ENCODE measurements at regions not wholly inside any gene's neighbourhood (a gene's known extent, or its start where the extent isn't known, plus 50 kb on each side); places are given as distances from the start of the nearest gene placed in this dataset.

- intact Hi-C loops (cut with micrococcal nuclease): no loop called here
Measured at GRCh38 chr14:82180139-82180538, 646.5 kb upstream of the SEL1L start.

GRCh38 chr14:82182646-82183045 lies 649.0 kb upstream of the SEL1L start:
- Mint-ChIP-seq H3K36me3 (ENCODE audit: insufficient read depth, unreplicated experiment) (no peaks in the 10 kb centered on the region), H3K27me3 (ENCODE audit: insufficient read depth, unreplicated experiment) (no peaks in the 10 kb centered on the region), H3K4me3 (ENCODE audit: unreplicated experiment) (no peak overlapping the region), H3K9me3 (ENCODE audit: unreplicated experiment) (peaks cover 17% of the 10 kb centered on the region), H3K27ac (ENCODE audit: low read depth, unreplicated experiment) (no peak overlapping the region), H3K4me1 (ENCODE audit: insufficient read depth, unreplicated experiment) (no peaks in the 10 kb centered on the region)
- intact Hi-C loops (cut with micrococcal nuclease): no loop called here
- BruUV-seq (replicated peaks): no TSS peak
- ChIA-PET POLR2A (no interaction called here), CTCF (no interaction called here)
- TF ChIP-seq CTCF (IDR thresholded peaks at IDR 0.05; ENCODE audit: unreplicated experiment): no peak
- DNase-seq (ENCODE audit: unreplicated experiment): no peak

More at GRCh38 chr14:82180139-82180538, 646.5 kb upstream of the SEL1L start:
- ChIA-PET CTCF (interaction anchor here (0.6 kb wide), 1 partner anchor 585 kb away, joined by 3 read pairs; no protein-coding TSS in a partner anchor), POLR2A (no interaction called here)
- Mint-ChIP-seq H3K27me3 (ENCODE audit: insufficient read depth, unreplicated experiment) (no peaks in the 10 kb centered on the region), H3K4me3 (ENCODE audit: unreplicated experiment) (no peak overlapping the region), H3K9me3 (ENCODE audit: unreplicated experiment) (peaks cover 17% of the 10 kb centered on the region), H3K4me1 (ENCODE audit: insufficient read depth, unreplicated experiment) (no peaks in the 10 kb centered on the region), H3K27ac (ENCODE audit: low read depth, unreplicated experiment) (no peak overlapping the region), H3K36me3 (ENCODE audit: insufficient read depth, unreplicated experiment) (no peaks in the 10 kb centered on the region)
- no peak for DNase-seq (ENCODE audit: unreplicated experiment)
- no TSS peak for BruUV-seq (replicated peaks)
- no peak for TF ChIP-seq CTCF (IDR thresholded peaks at IDR 0.05; ENCODE audit: unreplicated experiment)

- Mint-ChIP-seq H3K27ac (ENCODE audit: low read depth, unreplicated experiment) (no peak overlapping the region), H3K4me1 (ENCODE audit: insufficient read depth, unreplicated experiment) (no peaks in the 10 kb centered on the region), H3K36me3 (ENCODE audit: insufficient read depth, unreplicated experiment) (peaks cover 10% of the 10 kb centered on the region), H3K27me3 (ENCODE audit: insufficient read depth, unreplicated experiment) (no peaks in the 10 kb centered on the region), H3K9me3 (ENCODE audit: unreplicated experiment) (peaks cover 18% of the 10 kb centered on the region), H3K4me3 (ENCODE audit: unreplicated experiment) (no peak overlapping the region)
- CTCF ChIA-PET: interaction anchor here (1.1 kb wide), 1 partner anchor 201 kb away, joined by 3 read pairs; no protein-coding TSS in a partner anchor
- BruUV-seq (replicated peaks): no TSS peak
- DNase-seq (ENCODE audit: unreplicated experiment): no peak
- TF ChIP-seq CTCF (IDR thresholded peaks at IDR 0.05; ENCODE audit: unreplicated experiment): no peak
- POLR2A ChIA-PET: interaction anchor here (1.4 kb wide), 1 partner anchor 12 kb away, joined by 3 read pairs; no protein-coding TSS in a partner anchor
- intact Hi-C loops (cut with micrococcal nuclease): no loop called here
Measured at GRCh38 chr14:82190742-82191141, 657.1 kb upstream of the SEL1L start.

GRCh38 chr14:82192387-82192786 lies 658.7 kb upstream of the SEL1L start:
- no peak for TF ChIP-seq CTCF (IDR thresholded peaks at IDR 0.05; ENCODE audit: unreplicated experiment)
- Mint-ChIP-seq H3K27me3 (ENCODE audit: insufficient read depth, unreplicated experiment) (no peaks in the 10 kb centered on the region), H3K4me1 (ENCODE audit: insufficient read depth, unreplicated experiment) (peaks cover 3% of the 10 kb centered on the region), H3K27ac (ENCODE audit: low read depth, unreplicated experiment) (no peak overlapping the region), H3K9me3 (ENCODE audit: unreplicated experiment) (peaks cover 22% of the 10 kb centered on the region), H3K36me3 (ENCODE audit: insufficient read depth, unreplicated experiment) (peaks cover 10% of the 10 kb centered on the region), H3K4me3 (ENCODE audit: unreplicated experiment) (no peak overlapping the region)
- intact Hi-C loops (cut with micrococcal nuclease): no loop called here
- ChIA-PET POLR2A (no interaction called here), CTCF (interaction anchor here (0.5 to 1.0 kb wide), 2 partner anchors 62 to 626 kb away, joined by 3 read pairs; no protein-coding TSS in a partner anchor)
- DNase-seq (ENCODE audit: unreplicated experiment): no peak
- no TSS peak for BruUV-seq (replicated peaks)
